Common myeloid progenitor, CD34-positive (primary cell): ENCODE measurements at regions not wholly inside any gene's neighbourhood (a gene's known extent, or its start where the extent isn't known, plus 50 kb on each side); places are given as distances from the start of the nearest gene placed in this dataset.

Source experiments
- CTCF ChIA-PET: fragments of 350-600 bp; sonication (Branson Sonifier 250); formaldehyde crosslinking; loops from one replicate; lab custom pipeline; 2021; ENCODE audit warnings: antibody characterized with exemption; lab: Charles Lee
- POLR2A ChIA-PET: fragments of 350-600 bp; sonication (Branson Sonifier 250); formaldehyde crosslinking; loops from one replicate; lab custom pipeline; 2021; ENCODE audit warnings: antibody characterized with exemption; lab: Charles Lee
- DNase-seq, 3 donors: peaks; one replicate each; pipeline versions ENCODE4 v3.0.0 to v3.0.0-alpha.2; 2013
- H3K27ac ChIP-seq, 2 experiments: 1 replicate in 1 of 2; 2 replicates in 1 of 2; pipeline ENCODE4 v1.7.0; 2013; ENCODE audit warnings: inconsistent platforms in 2 of 2, low read length in 2 of 2, mild to moderate bottlenecking in 2 of 2, low read depth in 1 of 2, moderate library complexity in 1 of 2; ENCODE audit not compliant: severe bottlenecking in 2 of 2, insufficient read depth in 1 of 2, poor library complexity in 1 of 2
- H3K27me3 ChIP-seq, 5 experiments: replicated peaks in 2 of 5; 1 replicate in 3 of 5; 2 replicates in 2 of 5; pipeline versions ENCODE4 v1.6.1 to v1.7.0; 2013; ENCODE audit warnings: low read length in 4 of 5, mild to moderate bottlenecking in 2 of 5, moderate library complexity in 2 of 5, inconsistent platforms in 1 of 5; ENCODE audit not compliant: insufficient read depth in 5 of 5, control insufficient read depth in 4 of 5
- H3K36me3 ChIP-seq, 4 experiments: 1 replicate in 2 of 4; 2 replicates in 2 of 4; pipeline versions ENCODE4 v1.6.1 to v1.7.0; 2013; ENCODE audit warnings: low read length in 3 of 4, control low read depth in 1 of 4, mild to moderate bottlenecking in 1 of 4; ENCODE audit not compliant: control insufficient read depth in 4 of 4, insufficient read depth in 4 of 4
- H3K4me1 ChIP-seq, 4 experiments: 1 replicate in 3 of 4; 2 replicates in 1 of 4; pipeline versions ENCODE4 v1.6.1 to v1.7.1; 2013; ENCODE audit warnings: low read length in 3 of 4, mild to moderate bottlenecking in 3 of 4, control low read depth in 1 of 4, inconsistent platforms in 1 of 4, moderate library complexity in 1 of 4; ENCODE audit not compliant: control insufficient read depth in 4 of 4, insufficient read depth in 4 of 4; ENCODE audit errors: control extremely low read depth in 1 of 4
- H3K4me3 ChIP-seq, 7 experiments: 1 replicate in 4 of 7; 2 replicates in 3 of 7; pipeline versions ENCODE4 v1.5.1 to v1.7.0; 2013; ENCODE audit warnings: mild to moderate bottlenecking in 7 of 7, low read length in 6 of 7, moderate library complexity in 6 of 7, inconsistent platforms in 2 of 7, low read depth in 2 of 7, control low read depth in 1 of 7; ENCODE audit not compliant: insufficient read depth in 4 of 7, control insufficient read depth in 1 of 7; ENCODE audit errors: extremely low read depth in 1 of 7
- H3K9me3 ChIP-seq, 5 experiments: 1 replicate in 4 of 5; 2 replicates in 1 of 5; pipeline versions ENCODE4 v1.6.1 to v1.7.1; 2013; ENCODE audit warnings: low read length in 4 of 5, mild to moderate bottlenecking in 2 of 5, inconsistent platforms in 1 of 5, low read depth in 1 of 5, moderate library complexity in 1 of 5; ENCODE audit not compliant: control insufficient read depth in 4 of 5, insufficient read depth in 2 of 5; ENCODE audit errors: control extremely low read depth in 1 of 5
- WGBS: methylation state at CpG from one replicate; pipeline ENCODE4 v1.1.5; 2013; ENCODE audit not compliant: insufficient coverage; 5-methylcytosine and 5-hydroxymethylcytosine counted together

- Histone ChIP-seq H3K36me3 (no peaks in the 10 kb centered on the region), H3K27ac (no peak overlapping the region), H3K4me1 (no peaks in the 10 kb centered on the region), H3K27me3 (no peaks in the 10 kb centered on the region), H3K9me3 (peaks cover 0 to 4% (median 2%) of the 10 kb centered on the region in 5 experiments), H3K4me3 (no peak overlapping the region)
- POLR2A ChIA-PET, result no interaction called here
- CTCF ChIA-PET, result interaction anchor here (1.4 kb wide), 1 partner anchor 12 kb away, joined by 4 read pairs; no protein-coding TSS in a partner anchor
- no peak for DNase-seq
- 87% methylated on average over 5 of the region's 5 CpGs for WGBS
Observed at GRCh38 chr5:22970491-22970890, 117.3 kb upstream of the CDH12 start.

- Histone ChIP-seq H3K9me3 (peaks cover 0 to 4% (median 2%) of the 10 kb centered on the region in 5 experiments), H3K27ac (no peak overlapping the region), H3K36me3 (no peaks in the 10 kb centered on the region), H3K27me3 (no peaks in the 10 kb centered on the region), H3K4me3 (no peak overlapping the region), H3K4me1 (no peaks in the 10 kb centered on the region)
- ChIA-PET POLR2A (no interaction called here), CTCF (interaction anchor here (1.1 kb wide), 1 partner anchor 60 kb away, joined by 3 read pairs; no protein-coding TSS in a partner anchor)
- WGBS, result no CpG with 5 or more reads among the region's 2 CpGs
- DNase-seq, result no peak
Observed at GRCh38 chr5:22968386-22968785, 115.2 kb upstream of the CDH12 start.

- no peak for DNase-seq
- no peak overlapping the region for H3K4me3 ChIP-seq
- no peaks in the 10 kb centered on the region for H3K4me1 ChIP-seq
- POLR2A ChIA-PET, result no interaction called here
- H3K36me3 ChIP-seq, result no peaks in the 10 kb centered on the region
- CTCF ChIA-PET, result no interaction called here
- H3K9me3 ChIP-seq, result peaks cover 0 to 4% (median 1%) of the 10 kb centered on the region in 5 experiments
- no peak overlapping the region for H3K27ac ChIP-seq
- H3K27me3 ChIP-seq, result no peaks in the 10 kb centered on the region
- 100% methylated on average over 1 of the region's 1 CpG for WGBS
Observed at GRCh38 chr5:22965960-22966359, 112.8 kb upstream of the CDH12 start.

- no peaks in the 10 kb centered on the region for H3K27me3 ChIP-seq
- WGBS, result no CpG with 5 or more reads among the region's 1 CpG
- no peaks in the 10 kb centered on the region for H3K9me3 ChIP-seq
- H3K27ac ChIP-seq, result no peak overlapping the region
- no peaks in the 10 kb centered on the region for H3K4me1 ChIP-seq
- CTCF ChIA-PET, result no interaction called here
- POLR2A ChIA-PET, result no interaction called here
- no peak overlapping the region for H3K4me3 ChIP-seq
- DNase-seq, result no peak
- H3K36me3 ChIP-seq, result no peaks in the 10 kb centered on the region
Observed at GRCh38 chr5:22964632-22965031, 111.5 kb upstream of the CDH12 start.

GRCh38 chr5:22958462-22959262, 105.5 kb upstream of the CDH12 start:
- no peak overlapping the region for H3K4me3 ChIP-seq
- ChIA-PET POLR2A (no interaction called here), CTCF (no interaction called here)
- no peak for DNase-seq
- no peaks in the 10 kb centered on the region for H3K4me1 ChIP-seq
- H3K36me3 ChIP-seq, result no peaks in the 10 kb centered on the region
- no peaks in the 10 kb centered on the region for H3K9me3 ChIP-seq
- no CpG with 5 or more reads among the region's 3 CpGs for WGBS
- H3K27me3 ChIP-seq, result no peaks in the 10 kb centered on the region
- H3K27ac ChIP-seq, result no peak overlapping the region

- ChIA-PET POLR2A (no interaction called here), CTCF (no interaction called here)
- no peaks in the 10 kb centered on the region for H3K27me3 ChIP-seq
- no peak for DNase-seq
- no peaks in the 10 kb centered on the region for H3K36me3 ChIP-seq
- no peaks in the 10 kb centered on the region for H3K4me1 ChIP-seq
- no peak overlapping the region for H3K27ac ChIP-seq
- H3K9me3 ChIP-seq, result no peaks in the 10 kb centered on the region
- WGBS, result 100% methylated on average over 1 of the region's 1 CpG
- no peak overlapping the region for H3K4me3 ChIP-seq
Observed at GRCh38 chr5:22947921-22948320, 94.8 kb upstream of the CDH12 start.

GRCh38 chr5:22938362-22938761, 85.2 kb upstream of the CDH12 start:
- H3K9me3 ChIP-seq, result no peaks in the 10 kb centered on the region
- POLR2A ChIA-PET, result no interaction called here

More at GRCh38 chr5:22938362-22938761, 85.2 kb upstream of the CDH12 start:
- DNase-seq, result no peak
- Histone ChIP-seq H3K27ac (no peak overlapping the region), H3K4me3 (no peak overlapping the region), H3K27me3 (no peaks in the 10 kb centered on the region), H3K4me1 (no peaks in the 10 kb centered on the region), H3K36me3 (no peaks in the 10 kb centered on the region)
- CTCF ChIA-PET, result no interaction called here
- WGBS, result no CpG with 5 or more reads among the region's 4 CpGs
